Forelimb muscle (tissue), 1 donor: ENCODE measurements at regions not wholly inside any gene's neighbourhood (a gene's known extent, or its start where the extent isn't known, plus 50 kb on each side); places are given as distances from the start of the nearest gene placed in this dataset.

Experiments
- DNase-seq: peaks from one replicate; pipeline ENCODE4 v3.0.0-alpha.2; 2013; ENCODE audit warnings: low read depth

DNA sequence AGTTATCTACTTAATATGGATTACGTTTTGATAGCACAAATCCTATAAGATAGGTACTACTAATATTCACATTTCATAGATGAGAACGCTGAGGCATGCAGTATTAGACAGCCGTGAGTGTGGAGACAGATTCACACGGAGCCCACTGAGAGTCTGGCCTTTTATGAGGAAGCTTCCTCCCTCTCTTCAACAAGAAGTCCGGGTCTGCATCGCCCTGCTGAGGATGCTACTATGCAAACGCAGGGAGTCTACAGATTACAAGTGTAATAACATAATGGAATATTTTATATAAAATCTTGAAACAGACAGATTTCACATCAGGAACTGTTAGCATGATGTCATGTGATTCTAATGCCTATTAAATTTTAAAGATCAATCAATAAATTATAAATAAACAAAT, 255.9 kb upstream of the GLI3 start:
- no peak for DNase-seq

DNA sequence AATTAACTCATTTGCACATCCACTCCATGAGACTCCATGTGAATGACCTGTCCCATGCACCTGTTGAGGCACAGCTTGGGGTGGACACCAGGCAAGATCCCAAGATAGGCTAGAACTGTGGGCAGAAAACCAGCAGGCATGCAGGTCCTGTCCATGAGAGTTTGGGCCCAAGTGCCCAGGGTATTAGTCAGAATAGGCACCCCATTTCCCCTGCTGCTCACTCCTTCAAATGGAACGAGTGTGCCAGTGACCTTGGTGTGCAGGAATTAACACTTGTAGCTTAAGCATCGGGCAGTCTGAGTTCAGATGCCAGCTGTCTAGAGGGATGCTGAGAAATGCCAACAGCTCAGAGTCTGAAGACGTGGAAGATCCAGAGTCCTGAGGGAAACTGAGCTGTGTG, 254.1 kb upstream of the GLI3 start:
- no peak for DNase-seq

DNA sequence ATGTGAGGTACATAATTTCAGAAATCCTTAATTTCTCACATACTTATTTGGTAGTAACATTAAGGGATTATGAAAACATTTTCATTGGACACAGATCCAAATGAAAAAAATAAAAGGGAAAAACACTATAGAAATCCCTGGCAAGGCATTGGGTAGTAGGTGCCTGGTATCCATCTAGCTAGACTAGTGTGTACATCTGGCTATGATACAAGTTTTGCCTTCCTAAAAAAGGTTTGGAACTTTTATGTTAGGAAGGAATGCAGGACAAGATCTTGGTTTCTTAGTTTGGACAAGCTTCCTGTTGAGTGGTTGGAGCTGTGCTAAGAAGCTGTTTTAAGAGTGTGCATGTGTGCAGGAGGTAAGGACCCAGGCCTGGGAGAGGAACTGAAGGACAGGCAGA, 252.3 kb upstream of the GLI3 start:
- no peak for DNase-seq

DNA sequence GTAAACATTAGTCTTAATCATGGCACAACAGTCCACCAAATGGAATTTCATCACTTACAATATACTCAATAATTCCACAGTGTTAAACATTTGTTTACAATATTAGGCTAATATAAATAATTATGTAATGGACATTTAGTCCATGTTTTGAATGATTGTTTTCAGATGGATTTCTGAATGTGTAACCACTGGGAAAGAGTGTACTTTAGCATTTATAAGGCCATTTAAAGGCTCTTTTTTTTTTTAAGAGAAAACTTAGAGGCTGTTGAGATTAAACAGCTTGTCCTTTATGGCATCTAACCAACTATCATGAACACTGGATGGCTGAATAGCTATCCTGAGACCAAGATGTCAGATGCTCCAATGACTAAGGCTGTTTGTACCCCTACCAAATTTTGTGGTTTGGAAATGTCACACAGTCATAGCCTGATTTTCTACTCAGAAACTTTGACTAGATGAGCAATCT, 248.3 kb upstream of the GLI3 start:
- DNase-seq = no peak

DNA sequence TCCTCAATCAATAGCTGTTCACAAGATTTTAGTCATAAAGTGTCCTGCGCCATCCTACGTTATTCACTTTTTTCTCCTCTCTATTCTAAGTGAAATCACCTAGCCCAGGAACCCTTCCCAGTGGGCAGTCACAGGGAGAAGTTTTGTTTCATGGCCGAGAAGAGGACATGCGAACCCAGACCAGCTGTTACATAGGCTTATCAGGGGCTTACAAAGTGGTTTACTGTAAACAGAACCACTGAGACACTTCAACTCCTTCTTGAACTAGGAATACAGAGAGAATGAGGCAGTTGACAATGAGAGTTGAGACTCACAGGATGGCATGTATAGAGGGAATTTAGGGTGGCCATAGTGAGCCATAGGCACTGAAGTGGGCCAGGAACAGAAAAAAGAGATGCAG, 246.9 kb upstream of the GLI3 start:
- DNase-seq = no peak

DNA sequence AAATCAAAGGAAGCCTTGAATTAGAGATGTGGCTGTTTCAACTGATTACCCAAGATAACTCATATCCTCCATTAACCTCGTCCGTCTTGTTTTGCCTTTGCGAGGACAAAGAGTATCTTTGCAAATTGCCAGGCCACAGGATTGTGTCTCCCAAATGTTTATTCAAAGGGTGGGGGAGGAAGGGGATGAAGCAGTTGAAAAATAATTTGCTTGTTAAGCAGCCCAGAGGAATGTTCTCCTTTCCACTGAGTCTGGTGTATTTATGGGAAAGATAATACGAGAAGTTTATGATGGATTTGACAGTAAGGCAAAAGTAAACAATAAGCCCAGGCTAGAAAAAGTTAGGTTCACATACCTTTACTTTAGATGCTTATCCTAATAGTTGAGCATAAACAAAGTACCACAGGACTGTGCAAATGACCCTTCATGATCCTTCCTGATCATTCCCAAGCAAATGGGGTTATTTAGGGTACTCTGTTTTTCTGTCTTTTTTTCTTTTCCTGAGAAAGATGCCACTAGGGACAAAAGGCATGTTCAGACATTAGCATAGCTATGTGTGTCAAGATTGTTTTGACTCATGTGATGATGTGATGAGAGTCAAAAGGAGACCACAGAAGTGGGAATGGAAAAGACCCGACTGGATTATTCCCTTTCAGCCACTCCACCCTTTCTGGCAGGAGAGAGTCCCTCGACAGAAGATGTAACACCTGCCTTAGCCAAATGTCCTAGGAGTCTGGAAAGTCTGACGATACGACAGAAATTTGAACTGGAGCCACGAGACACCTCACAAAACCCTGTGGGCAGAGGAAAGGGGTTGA, 243.0 kb upstream of the GLI3 start:
- DNase-seq = no peak

DNA sequence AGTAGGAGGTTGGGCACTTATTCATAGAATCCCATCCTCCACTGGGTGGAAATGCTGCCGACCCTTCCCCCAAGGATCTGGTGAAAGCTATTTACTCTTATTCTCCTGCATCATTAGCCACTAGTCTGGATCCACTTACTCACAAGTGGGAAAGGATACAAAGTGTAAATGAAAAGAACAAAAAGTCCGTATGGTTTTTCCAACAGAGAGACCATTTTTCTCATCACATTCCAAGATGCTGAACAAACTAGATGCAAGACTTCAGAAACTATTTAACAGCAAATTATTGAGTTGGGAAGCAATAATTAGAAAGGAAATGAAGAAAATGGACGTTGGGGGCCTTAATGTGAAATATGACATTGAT, 242.4 kb upstream of the GLI3 start:
- DNase-seq = no peak

DNA sequence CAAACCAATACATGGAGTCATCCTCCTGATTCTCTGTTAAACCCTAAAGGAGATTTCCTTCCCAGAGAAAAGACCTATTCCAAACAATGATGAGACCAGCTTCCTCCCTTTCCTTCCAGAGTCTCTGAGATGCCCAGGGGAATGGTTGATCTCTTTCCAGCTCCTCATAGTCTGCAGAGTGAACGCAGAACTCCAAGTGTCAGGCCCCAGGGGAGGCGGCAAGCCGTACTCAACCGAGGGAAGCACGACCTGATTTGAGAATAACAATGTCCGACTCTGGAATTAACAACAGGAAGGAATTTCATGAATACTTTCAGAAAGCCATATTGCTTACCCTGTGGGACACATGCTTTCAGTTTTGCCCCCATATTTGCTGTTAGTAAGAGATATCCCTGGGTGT, 241.7 kb upstream of the GLI3 start:
- DNase-seq = no peak

DNA sequence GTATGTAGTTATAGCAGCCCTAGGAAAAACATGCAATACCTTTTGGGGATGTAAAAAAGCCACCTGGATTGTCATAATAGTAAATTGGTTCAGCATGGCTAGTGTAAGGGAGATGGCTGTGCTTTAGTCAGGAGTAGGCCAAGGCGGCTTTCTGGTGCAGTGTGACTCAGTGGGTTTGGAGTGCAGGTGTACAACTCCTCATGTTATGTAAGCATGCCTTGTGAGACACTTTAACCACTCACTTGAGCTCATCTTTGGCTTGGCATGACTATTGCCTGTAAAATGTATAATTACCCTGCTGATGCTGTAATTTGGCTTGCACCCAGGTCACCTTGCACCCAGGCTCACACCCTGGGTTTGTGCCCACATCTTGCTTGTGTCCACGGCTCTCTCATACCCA, 239.2 kb upstream of the GLI3 start:
- no peak for DNase-seq

DNA sequence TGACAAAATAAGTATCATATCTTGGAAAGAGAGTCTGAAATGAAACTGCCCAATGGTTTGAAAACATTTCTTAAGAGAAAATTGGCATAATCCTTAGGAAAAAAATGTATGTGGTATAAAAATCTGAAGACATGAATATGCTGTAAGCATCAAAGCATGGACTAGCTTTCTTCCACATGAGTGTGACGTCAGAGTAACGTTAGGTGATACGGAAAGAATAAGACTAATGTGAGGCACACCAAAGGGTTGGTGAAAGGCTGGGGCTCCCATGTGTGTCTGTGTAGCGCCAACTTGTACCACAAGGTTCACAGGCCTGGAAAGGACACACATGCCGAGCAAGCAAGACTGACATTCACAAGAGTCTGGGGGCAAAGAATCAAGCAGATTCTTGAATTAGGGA, 238.1 kb upstream of the GLI3 start:
- DNase-seq = no peak

DNA sequence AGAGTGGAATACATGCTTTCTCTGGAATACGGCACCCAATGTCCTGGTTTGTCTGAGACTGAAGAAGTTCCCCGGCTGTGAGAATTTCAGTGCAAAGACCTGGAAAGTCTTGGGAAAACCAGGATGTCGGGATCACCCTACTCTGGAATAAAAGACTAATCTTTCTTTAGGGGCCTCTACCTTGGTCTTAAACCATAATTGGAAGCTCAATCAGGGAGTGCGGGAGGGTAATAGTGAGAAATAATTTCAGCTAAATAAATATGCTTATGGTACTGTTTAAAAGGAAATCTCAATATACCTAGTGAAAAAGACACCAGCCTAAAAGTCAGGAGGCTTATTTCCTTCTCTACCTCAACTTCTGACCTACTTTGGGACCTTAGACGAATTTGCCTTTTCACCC, 236.1 kb upstream of the GLI3 start:
- no peak for DNase-seq

DNA sequence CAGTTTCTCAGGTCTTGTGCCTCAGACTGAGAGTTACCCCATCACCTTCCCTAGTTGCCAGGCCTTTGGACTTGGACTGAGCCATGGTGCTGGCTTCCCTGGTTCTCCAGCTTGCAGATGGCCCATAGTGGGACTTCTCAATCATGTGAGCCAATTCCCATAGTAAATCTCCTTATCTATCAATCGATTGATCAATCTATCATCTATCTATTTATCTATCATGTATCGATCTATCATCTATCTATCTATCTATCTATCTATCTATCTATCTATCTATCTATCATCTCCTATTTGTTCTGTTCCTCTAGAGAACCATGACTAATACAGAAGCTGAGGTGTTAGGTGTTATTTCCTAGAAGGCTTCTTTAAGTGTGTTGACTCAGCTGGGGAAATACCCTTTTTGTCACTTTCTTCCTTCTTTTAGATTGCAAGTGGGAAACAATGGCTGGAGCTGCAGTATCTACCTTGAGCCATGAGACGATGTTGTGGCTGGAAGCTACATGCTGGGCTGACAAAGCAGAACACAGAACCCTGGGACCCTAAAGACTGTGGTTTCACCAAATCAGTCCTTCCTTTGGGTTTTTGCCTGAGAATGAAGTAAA, 234.7 kb upstream of the GLI3 start:
- no peak for DNase-seq

DNA sequence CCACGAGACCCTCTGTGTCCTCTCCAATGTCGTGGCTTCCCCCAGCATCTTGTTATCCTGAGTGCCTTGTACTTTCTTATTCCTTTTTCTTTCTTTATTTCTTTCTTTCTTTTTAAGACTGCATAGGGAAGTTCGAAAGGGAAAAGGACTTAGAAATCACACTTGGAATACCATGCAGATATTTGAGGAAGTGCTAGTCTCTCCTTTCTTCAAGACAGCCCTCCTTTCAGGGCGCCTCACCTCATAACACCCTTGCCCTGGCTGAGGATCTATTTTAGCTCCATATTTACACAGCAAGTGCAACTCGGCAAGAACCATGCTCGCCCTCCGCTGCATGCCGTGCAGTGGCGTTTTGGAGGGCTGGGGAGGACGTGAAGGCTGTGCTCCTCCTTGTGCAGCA, 232.3 kb upstream of the GLI3 start:
- no peak for DNase-seq

DNA sequence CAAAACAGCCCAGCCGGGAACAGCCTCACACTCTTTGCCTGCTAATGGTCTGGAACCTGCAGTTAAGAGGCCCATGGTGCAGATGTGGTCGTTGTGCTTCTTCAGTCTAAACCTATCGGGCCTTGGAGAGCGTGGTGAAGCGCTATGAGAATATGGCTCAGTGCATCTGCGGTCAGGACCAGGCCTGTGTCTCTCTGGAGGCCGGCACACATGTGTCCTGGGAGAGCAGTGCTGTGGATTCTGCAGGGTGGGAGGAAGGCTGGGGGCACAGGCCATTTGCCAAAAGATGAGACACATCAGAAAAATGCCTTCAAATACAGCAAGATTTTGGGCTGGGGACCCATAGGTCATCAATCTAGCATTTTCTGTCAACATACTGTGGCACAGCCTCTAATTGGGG, 231.5 kb upstream of the GLI3 start:
- no peak for DNase-seq

DNA sequence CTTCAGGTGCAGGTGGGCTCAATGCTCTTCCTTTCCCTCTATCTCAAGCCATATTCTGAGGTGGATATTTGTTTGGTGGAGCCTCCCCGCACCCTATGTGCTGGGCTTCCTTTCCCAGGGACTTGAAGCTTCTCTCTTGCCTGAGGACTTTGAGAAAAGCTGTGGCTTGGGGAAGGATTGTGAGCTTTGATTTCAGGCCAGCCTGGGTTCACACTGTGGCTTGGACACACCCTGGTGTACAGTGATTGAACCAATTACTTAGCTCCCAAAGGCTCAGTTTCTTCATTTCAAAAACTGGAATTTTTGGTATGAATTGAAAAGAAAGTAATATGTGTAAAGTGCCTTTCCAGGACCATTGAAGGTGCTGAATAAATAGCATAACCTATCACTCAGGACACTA, 224.5 kb upstream of the GLI3 start:
- no peak for DNase-seq

DNA sequence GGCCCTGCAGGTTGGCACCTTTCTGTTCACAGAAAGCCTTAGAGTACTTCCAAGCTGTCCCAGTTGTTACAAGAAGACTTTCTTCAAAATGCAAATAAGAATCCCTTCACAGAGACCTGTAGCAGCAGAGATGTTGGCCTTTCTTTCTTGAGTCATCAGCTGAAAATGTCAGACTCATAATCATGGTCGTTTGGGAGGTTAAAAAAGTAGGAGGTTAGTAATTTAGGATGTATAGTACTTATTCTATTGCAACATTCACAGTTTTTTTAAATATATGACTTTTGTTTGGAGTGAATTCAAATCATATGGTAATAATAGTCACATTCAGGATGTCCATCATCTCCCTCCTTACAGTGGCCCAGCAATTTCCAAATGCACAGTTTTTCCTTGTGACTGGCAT, 223.9 kb upstream of the GLI3 start:
- no peak for DNase-seq

DNA sequence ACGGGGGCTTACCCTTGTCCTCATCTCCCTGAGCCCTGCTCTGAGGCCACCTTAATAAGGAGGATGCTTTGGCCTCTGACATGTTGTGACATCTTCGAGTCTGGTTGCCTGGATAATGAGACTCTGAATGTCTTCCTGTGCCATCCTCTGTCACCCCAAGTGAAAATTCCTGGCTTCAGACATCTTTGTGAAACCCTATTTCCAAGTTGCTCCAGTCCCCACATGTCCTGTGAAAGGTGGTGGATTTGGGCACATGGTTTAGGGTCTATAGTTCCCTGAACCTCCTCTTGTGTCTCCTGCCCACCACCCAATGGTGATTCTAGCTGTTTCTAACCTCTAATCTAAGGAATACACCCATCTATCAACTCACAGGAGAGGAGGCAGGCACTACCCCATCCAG, 223.1 kb upstream of the GLI3 start:
- no peak for DNase-seq

DNA sequence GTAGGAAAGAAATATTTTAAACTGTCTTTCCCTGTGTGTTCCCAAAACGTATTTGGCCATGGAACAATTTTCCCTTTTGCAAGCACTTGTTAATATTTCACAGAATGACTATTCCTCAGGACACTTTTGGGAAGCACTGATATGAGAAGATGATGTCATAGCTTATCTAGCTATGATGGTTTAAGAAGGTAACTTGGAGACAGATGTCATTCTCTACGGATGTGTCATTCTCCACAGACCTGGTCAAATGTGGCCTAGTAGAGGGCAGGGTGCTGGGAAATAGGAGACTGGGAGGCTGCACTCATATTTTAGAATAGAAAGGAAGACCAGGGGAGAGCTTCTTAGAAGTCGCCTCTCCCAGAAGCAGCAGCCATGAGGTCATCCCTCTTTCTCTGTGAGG, 220.7 kb upstream of the GLI3 start:
- no peak for DNase-seq

DNA sequence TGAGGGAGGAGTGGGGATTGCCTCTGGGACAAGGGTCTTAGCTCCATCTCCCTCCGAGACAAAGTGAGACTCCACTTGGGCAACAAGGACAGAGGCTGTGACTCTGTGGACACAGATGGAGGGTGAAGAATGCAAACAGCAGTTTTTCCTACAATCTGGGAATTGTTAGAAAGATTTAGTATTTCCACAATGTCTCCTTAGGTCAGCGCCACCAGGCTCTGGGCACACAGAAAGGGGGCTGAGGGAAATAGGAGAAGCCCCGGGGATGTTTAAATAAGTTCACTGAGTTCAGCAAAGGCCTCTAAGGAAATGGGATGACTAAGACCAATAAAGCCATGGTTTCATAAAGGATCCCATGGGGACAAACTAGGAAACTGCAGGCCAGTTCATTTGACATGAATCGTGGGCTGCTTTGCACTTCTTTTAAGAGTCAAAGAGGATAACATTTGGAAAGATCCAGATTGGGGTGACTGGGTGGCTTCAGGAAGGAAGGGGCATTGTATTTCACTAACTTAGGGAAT, 219.8 kb upstream of the GLI3 start:
- no peak for DNase-seq

DNA sequence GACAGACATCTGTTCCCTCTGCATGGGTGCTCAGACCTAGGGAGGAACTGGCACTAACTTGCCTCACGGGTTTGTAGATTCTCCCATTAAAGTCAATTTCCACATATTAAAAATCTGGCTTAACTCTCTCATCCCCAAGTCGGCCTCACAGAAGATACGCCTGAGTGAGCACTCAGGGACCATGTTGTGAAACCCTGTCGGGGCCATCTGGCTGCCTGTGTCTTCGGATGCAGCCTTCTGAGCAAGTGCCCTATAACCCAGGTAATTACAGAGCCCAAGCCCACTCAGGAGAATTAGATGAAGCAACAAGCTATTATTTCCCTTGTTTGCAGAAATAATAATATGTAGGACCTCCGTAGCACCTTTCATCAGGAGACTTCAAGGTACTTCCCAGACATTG, 219.3 kb upstream of the GLI3 start:
- no peak for DNase-seq

DNA sequence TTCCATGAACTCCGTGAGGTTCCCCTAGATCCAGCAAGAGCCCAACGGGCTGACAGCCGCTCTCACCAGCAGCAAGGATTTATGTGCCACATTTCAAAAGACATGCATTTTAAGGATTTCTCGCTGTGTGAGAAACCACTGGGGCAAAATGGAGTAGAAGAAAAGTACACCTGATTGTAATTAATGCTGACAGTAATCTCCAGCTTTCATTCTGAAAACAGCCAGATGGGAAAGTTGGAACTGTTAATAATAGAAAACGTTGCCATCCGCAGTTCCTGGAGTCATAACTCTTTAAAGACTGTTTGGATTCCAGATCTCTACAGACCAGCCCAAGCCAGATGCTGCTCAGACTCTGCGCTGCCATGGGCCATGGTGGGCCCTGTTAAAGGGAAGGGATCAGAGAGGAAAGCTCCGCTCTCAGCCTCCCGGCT, 216.9 kb upstream of the GLI3 start:
- peak; percentile 11 for DNase-seq

DNA sequence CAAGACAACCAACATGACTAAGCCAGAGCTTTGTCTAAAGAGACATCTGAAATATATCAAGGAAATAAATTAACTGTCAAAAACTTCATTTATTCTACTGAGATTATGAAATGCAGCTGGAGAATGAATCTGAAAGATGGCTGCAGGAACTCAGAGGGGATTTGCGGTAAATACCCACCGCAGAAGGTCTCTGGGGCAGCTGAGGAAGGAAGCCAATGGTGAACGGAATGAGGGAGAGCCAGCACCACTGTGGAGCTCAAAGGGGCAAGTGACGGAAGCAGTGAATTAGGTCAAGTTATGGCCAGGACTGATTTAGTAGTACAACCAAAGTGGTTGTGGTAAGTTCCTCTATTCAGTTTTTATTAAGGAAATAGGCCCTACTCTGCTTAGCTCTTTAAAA, 215.3 kb upstream of the GLI3 start:
- DNase-seq = no peak

DNA sequence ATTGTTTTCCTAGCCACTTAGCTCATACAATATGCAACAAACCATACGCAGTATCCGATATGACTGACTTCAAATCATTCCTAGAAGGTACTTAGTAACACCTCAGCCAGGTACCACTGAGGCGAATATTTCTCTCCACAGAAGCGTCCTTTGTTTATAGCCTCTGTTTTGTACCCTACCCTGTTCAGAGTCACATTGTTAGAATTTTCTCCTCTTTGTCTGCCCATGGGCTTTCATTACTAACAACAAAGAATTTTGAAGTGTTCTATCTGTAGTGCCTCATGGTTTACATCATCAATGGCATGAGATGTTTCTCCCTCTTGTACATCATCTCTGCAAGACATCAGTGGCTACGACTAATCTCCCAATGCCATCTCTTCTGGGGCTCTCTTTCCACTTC, 212.4 kb upstream of the GLI3 start:
- DNase-seq = no peak

DNA sequence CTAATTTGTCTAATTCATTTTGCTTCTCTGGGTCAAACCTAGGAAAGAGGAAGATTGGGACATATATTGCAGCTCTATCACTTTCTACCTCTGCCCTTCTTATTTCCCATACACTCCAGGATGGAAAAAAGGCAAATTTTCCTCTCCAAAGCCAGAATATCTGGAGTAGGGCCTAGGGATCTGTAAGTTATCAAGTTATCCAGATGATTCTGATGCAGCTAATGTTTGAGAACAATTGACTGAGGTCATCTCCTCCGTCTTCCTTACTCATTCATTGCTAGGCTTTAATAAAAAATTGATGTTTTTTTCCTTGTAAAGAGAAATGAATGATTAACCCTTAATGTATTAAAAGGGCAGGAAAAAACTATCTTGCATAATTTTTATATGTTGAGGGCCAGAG, 211.9 kb upstream of the GLI3 start:
- peak; percentile 22 for DNase-seq
